Coronary artery (tissue), 2 donors: ENCODE measurements at regions not wholly inside any gene's neighbourhood (a gene's known extent, or its start where the extent isn't known, plus 50 kb on each side); places are given as distances from the start of the nearest gene placed in this dataset.

Source experiments
- DNase-seq: peaks from one replicate; pipeline ENCODE4 v3.0.0-alpha.2; 2017; ENCODE audit warnings: low spot score
- H3K27ac ChIP-seq, 2 donors: fragments of 200-600 bp; sonication (generic); one replicate each; pipeline ENCODE4 v1.5.1; 2016 to 2019
- H3K4me3 ChIP-seq: fragments of 200-600 bp; sonication (generic); 2 replicates; pipeline ENCODE4 v1.5.1; 2016; ENCODE audit warnings: mild to moderate bottlenecking, moderate library complexity
- CTCF ChIP-seq: fragments of 200-600 bp; sonication (generic); IDR thresholded peaks from one replicate; pipeline ENCODE4 v1.5.1; 2019; ENCODE audit warnings: antibody characterized with exemption

- no peak for DNase-seq
- Histone ChIP-seq H3K27ac (no peak overlapping the region), H3K4me3 (no peak overlapping the region)
- no peak for TF ChIP-seq CTCF
Observed at GRCh38 chrX:150306002-150306401, 57.1 kb upstream of the MAMLD1 start.

- TF ChIP-seq CTCF, result no peak
- H3K4me3 ChIP-seq, result no peak overlapping the region
- H3K27ac ChIP-seq, result no peak overlapping the region
- no peak for DNase-seq
Observed at GRCh38 chrX:150308041-150308440, 55.1 kb upstream of the MAMLD1 start.

GRCh38 chrX:150308532-150309157 is 54.5 kb upstream of the MAMLD1 start:
- no peak for DNase-seq
- no peak for TF ChIP-seq CTCF
- Histone ChIP-seq H3K4me3 (no peak overlapping the region), H3K27ac (no peak overlapping the region)

GRCh38 chrX:150310417-150310816 is 52.7 kb upstream of the MAMLD1 start:
- Histone ChIP-seq H3K4me3 (no peak overlapping the region), H3K27ac (no peak overlapping the region)
- no peak for DNase-seq
- no peak for TF ChIP-seq CTCF

- no peak overlapping the region for H3K27ac ChIP-seq
- no peak overlapping the region for H3K4me3 ChIP-seq
- no peak for DNase-seq
- no peak for TF ChIP-seq CTCF
Observed at GRCh38 chrX:150310881-150311280, 52.2 kb upstream of the MAMLD1 start.

GRCh38 chrX:150312931-150313330 is 50.2 kb upstream of the MAMLD1 start:
- peak; percentile 36 for DNase-seq
- Histone ChIP-seq H3K4me3 (no peak overlapping the region), H3K27ac (no peak overlapping the region)
- TF ChIP-seq CTCF, result no peak
